HEK293T (cell line): ENCODE measurements at regions not wholly inside any gene's neighbourhood (a gene's known extent, or its start where the extent isn't known, plus 50 kb on each side); places are given as distances from the start of the nearest gene placed in this dataset.

Source experiments
- BHLHE40 ChIP-seq: fragments of 450-650 bp; IDR thresholded peaks from 2 replicates; pipeline ENCODE4 v1.6.1; 2016; ENCODE audit warnings: mild to moderate bottlenecking, moderate library complexity, borderline replicate concordance
- ELF4 ChIP-seq: fragments of 450-650 bp; IDR thresholded peaks from 2 replicates; pipeline ENCODE4 v1.6.1; 2017; ENCODE audit warnings: antibody characterized with exemption
- FOXA1 ChIP-seq: fragments of 450-650 bp; IDR thresholded peaks from 2 replicates; pipeline ENCODE4 v1.6.1; 2016; ENCODE audit warnings: mild to moderate bottlenecking
- FOXK2 ChIP-seq: fragments of 450-650 bp; IDR thresholded peaks from 2 replicates; pipeline ENCODE4 v1.6.1; 2016; ENCODE audit warnings: mild to moderate bottlenecking
- FOXM1 ChIP-seq: fragments of 450-650 bp; IDR thresholded peaks from 2 replicates; pipeline ENCODE4 v1.6.1; 2017; ENCODE audit warnings: mild to moderate bottlenecking, borderline replicate concordance
- NFRKB ChIP-seq: fragments of 450-650 bp; IDR thresholded peaks from 2 replicates; pipeline ENCODE4 v1.6.1; 2016; ENCODE audit warnings: mild to moderate bottlenecking, moderate library complexity
- SP1 ChIP-seq: fragments of 450-650 bp; IDR thresholded peaks from 2 replicates; pipeline ENCODE4 v1.6.1; 2017
- SUZ12 ChIP-seq: fragments of 450-650 bp; IDR thresholded peaks from 2 replicates; pipeline ENCODE4 v1.6.1; 2016; ENCODE audit warnings: mild to moderate bottlenecking
- TARDBP ChIP-seq: fragments of 450-650 bp; IDR thresholded peaks from 2 replicates; pipeline ENCODE4 v1.6.1; 2016

DNA sequence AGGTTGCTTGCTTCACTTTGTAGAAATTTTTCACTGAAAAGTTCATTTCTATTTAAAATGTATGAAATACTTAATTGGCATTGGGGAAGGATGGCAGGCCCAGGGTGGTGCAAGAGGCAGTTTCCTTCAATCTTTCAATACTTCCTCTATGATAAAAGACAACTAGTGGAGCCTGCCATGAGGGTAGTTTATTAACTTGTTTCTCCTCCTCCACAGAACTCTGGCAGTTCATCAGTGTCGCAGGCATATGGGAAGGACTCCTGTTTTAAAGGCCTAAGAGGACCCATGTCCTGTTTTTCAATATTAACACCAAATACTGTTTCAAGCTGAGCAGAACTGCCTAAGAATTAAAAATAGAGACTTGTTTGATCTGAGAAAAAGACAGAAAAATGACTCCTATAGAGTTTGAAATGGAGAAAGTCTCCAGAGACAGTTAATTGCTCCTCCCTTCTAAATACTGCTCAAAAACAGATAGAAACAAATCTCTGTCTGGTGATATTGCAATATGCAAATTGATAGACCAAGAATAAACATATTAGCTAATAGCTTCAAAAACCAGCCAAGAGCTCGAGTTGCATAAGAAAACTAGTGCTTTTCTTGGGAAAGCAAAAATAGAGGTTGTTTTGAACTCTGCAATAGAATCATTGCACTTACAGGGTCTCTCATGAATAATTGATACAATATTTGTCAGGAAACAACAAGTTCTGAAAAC lies 665.7 kb upstream of the SLC35B3 start:
- TF ChIP-seq TARDBP (no peak), FOXK2 (no peak), SP1 (no peak), NFRKB (no peak), BHLHE40 (no peak), FOXA1 (no peak), SUZ12 (no peak), ELF4 (no peak), FOXM1 (no peak)
